Astrocyte of the spinal cord (primary cell): ENCODE measurements at regions not wholly inside any gene's neighbourhood (a gene's known extent, or its start where the extent isn't known, plus 50 kb on each side); places are given as distances from the start of the nearest gene placed in this dataset.
A peak's percentile ranks its signal among the peaks of the same experiment; 100 is the strongest.
"Not testable (repeated sequence)": the region's sequence is repeated elsewhere in the genome, so short reads cannot be mapped to it uniquely, and the experiment has no call there.

Source experiments
- DNase-seq: peaks from one replicate; pipeline ENCODE4 v3.0.0; 2011; ENCODE audit warnings: low read depth, low spot score
- H3K4me3 ChIP-seq: 2 replicates; pipeline ENCODE4 v1.5.1; 2011; ENCODE audit warnings: low read depth, mild to moderate bottlenecking, low read length, moderate library complexity
- in situ Hi-C: cut with HindIII; loops from 2 replicates; pipeline ENCODE4 v1.10.0; 2017; ENCODE audit warnings: low sequenced_read_pairs
- TF ChIP-seq, protein P1 (sequence below): IDR thresholded peaks from 2 replicates; pipeline ENCODE4 v1.5.1; 2012; ENCODE audit warnings: low read depth, mild to moderate bottlenecking, low read length, inconsistent platforms

DNA sequence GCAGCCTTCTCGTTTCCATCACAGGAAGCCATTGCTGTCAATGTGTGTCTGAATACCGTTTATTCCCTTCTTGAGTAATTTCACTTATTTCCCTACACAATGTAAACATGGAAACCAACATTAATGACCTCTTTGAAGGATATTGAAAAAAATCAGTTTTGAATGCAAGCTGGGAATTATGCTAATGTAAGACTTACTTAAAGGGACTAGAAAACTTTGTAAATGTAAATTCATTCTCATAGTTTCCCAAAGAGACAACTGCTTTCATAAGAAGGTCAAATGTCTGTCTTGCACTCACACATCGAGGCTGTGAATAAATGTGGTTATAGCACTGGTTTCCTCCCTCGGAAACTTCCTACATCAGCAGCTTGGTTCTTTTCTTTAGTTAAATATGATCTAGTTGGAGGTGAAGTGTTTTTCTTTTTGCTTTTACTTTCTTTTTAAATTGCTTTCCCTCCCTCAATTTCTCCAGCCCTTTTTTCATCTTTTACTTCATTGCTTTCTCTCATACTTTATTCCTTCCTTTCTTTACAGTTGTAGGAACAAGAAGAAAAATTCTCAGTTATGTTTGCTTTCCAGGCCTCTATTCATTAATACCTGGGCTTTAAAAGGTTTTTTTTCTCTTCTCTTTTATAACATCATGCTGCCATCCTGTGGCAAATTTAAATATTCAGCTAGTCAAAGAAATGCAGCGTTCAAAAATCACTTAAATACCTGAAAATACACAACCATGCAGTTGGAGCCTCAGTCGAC lies 108.3 kb downstream of the TNFAIP3 start:
- TF ChIP-seq, protein P1, sequence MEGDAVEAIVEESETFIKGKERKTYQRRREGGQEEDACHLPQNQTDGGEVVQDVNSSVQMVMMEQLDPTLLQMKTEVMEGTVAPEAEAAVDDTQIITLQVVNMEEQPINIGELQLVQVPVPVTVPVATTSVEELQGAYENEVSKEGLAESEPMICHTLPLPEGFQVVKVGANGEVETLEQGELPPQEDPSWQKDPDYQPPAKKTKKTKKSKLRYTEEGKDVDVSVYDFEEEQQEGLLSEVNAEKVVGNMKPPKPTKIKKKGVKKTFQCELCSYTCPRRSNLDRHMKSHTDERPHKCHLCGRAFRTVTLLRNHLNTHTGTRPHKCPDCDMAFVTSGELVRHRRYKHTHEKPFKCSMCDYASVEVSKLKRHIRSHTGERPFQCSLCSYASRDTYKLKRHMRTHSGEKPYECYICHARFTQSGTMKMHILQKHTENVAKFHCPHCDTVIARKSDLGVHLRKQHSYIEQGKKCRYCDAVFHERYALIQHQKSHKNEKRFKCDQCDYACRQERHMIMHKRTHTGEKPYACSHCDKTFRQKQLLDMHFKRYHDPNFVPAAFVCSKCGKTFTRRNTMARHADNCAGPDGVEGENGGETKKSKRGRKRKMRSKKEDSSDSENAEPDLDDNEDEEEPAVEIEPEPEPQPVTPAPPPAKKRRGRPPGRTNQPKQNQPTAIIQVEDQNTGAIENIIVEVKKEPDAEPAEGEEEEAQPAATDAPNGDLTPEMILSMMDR, result peak; percentile 16
- in situ Hi-C loops, result no loop called here
- peak; percentile 31 for DNase-seq
- no peak overlapping the region for H3K4me3 ChIP-seq

- TF ChIP-seq, protein P1, result no peak
- no peak for DNase-seq
- H3K4me3 ChIP-seq, result no peak overlapping the region
- in situ Hi-C loops, result no loop called here
Observed at GRCh38 chr6:137976430-137976829, 109.4 kb downstream of the TNFAIP3 start.

DNA sequence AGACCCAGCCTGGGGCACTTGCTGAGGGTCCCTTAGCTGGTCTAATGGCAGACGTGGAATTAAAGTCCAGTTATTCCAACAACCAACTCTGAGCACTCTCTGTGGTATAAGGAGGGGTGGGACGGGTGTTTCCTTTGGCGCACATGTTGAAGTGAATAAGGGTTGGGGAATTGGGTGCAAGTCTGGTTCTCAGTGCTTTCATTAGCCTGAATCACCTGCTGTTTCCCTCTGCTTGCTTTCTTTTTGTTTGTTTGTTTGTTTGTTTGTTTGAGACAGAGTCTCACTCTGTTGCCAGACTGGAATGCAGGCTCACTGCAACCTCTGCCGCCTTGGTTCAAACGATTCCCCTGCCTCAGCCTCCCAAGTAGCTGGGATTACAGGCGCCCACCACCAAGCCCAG lies 110.1 kb downstream of the TNFAIP3 start:
- in situ Hi-C loops, result no loop called here
- no peak for DNase-seq
- TF ChIP-seq, protein P1, result no peak
- H3K4me3 ChIP-seq, result no peak overlapping the region

DNA sequence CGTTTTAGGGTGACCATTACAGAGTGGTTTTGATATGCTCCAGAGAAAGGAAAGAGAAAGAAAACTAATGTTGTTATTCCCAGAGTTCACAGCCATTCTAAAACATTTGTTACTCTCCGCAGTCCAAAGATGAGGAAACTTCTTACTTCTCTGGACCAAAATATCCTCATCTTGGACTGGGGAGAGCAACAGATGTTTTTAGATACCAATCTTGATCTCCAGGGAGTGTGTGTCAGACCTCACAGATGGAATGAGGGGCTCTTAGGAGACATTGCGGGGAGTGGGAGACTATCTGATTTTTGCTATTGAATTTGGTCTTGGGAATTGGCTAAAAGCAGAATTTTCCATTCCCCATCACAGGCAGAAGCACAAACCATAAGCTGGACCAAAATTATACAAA lies 110.8 kb downstream of the TNFAIP3 start:
- no peak overlapping the region for H3K4me3 ChIP-seq
- TF ChIP-seq, protein P1, result no peak
- DNase-seq, result no peak
- in situ Hi-C loops, result no loop called here

- H3K4me3 ChIP-seq, result no peak overlapping the region
- TF ChIP-seq, protein P1, result no peak
- no peak for DNase-seq
- in situ Hi-C loops, result no loop called here
Observed at GRCh38 chr6:137978252-137978896, 111.3 kb downstream of the TNFAIP3 start.

DNA sequence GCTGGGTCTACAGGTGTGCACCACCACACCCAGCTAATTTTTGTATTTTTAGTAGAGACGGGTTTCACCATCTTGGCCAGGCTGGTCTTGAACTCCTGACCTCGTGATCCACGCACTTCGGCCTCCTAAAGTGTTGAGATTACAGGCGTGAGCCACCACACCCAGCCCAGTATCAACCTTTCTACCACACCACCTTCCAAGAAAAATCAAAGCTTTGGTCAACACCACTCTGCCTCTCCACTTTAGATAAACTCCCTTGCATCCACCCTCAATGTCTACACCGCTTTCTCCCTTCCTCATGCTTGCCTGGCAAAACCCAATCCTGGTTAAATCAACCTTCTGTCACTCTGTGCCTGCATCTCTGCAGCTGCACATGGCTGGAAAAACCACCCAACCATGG lies 112.2 kb downstream of the TNFAIP3 start:
- H3K4me3 ChIP-seq, in situ Hi-C loops, DNase-seq: not testable (repeated sequence)

DNA sequence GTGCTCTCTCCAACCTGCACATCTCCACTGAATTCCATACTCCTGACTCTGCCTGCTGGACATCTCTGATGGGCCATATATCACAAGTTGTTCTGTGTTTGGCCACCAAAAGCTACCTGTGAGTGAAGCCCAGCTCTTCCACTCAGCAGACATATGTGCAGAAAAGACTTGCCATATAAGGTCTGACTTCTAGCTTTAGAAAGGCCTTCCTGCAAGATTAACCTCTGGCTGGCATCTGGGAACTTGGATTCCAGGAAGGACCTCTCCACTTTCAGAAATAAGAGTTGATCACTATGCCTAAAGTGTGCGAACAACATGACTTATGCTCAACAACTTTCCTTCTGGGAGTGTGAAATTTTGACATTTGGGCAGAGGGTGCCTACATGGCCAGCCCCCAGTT lies 113.7 kb downstream of the TNFAIP3 start:
- DNase-seq, result no peak
- in situ Hi-C loops, result no loop called here
- TF ChIP-seq, protein P1, result no peak
- no peak overlapping the region for H3K4me3 ChIP-seq
